Upper lobe of left lung (tissue), 6 donors: ENCODE measurements at regions not wholly inside any gene's neighbourhood (a gene's known extent, or its start where the extent isn't known, plus 50 kb on each side); places are given as distances from the start of the nearest gene placed in this dataset.
"Not testable (repeated sequence)": the region's sequence is repeated elsewhere in the genome, so short reads cannot be mapped to it uniquely, and the experiment has no call there.

Experiments used
- ATAC-seq, 2 donors: fragments of 200-7000 bp; cut with Tn5 transposase; one replicate each; pipeline ENCODE4 v1.9.1; 2022; ENCODE audit warnings: mild to moderate bottlenecking in 2 of 2, moderate library complexity in 2 of 2; ENCODE audit not compliant: low FRiP score in 2 of 2
- DNase-seq, 2 donors: peaks; one replicate each; pipeline ENCODE4 v3.0.0-alpha.2; 2019 to 2020
- H3K27ac ChIP-seq, 4 donors: fragments of 200-600 bp; sonication (generic); one replicate each; pipeline ENCODE4 v1.5.1; 2016 to 2019
- H3K27me3 ChIP-seq, 4 donors: fragments of 200-600 bp; sonication (generic); one replicate each; pipeline ENCODE4 v1.5.1; 2017 to 2019
- H3K36me3 ChIP-seq, 4 donors: fragments of 200-600 bp; sonication (generic); one replicate each; pipeline ENCODE4 v1.5.1; 2016 to 2019
- H3K4me1 ChIP-seq, 4 donors: fragments of 200-600 bp; sonication (generic); one replicate each; pipeline ENCODE4 v1.5.1; 2018 to 2019
- H3K4me3 ChIP-seq, 4 donors: fragments of 200-600 bp; sonication (generic); one replicate each; pipeline ENCODE4 v1.5.1; 2017 to 2019; ENCODE audit warnings: mild to moderate bottlenecking in 2 of 4, moderate library complexity in 1 of 4
- H3K9me3 ChIP-seq, 4 donors: fragments of 200-600 bp; sonication (generic); one replicate each; pipeline ENCODE4 v1.5.1; 2018 to 2019
- EP300 ChIP-seq, 4 donors: sonication (generic); formaldehyde crosslinking; IDR thresholded peaks; one replicate each; pipeline ENCODE4 v1.5.1; 2017; ENCODE audit warnings: antibody characterized with exemption in 4 of 4, control low read depth in 2 of 4
- POLR2A ChIP-seq, 4 donors: fragments of 450-650 bp; IDR thresholded peaks; one replicate each; pipeline ENCODE4 v1.5.1; 2016 to 2017; ENCODE audit warnings: antibody characterized with exemption in 4 of 4, mild to moderate bottlenecking in 2 of 4
- POLR2AphosphoS5 ChIP-seq, 2 donors: sonication (generic); formaldehyde crosslinking; IDR thresholded peaks; one replicate each; pipeline ENCODE4 v1.5.1; 2017; ENCODE audit warnings: antibody characterized with exemption in 2 of 2
- WGBS, 2 donors: methylation state at CpG; one replicate each; pipeline ENCODE4 v1.1.5; 2017 to 2018; 5-methylcytosine and 5-hydroxymethylcytosine counted together
- TF ChIP-seq, protein P1 (sequence below), 6 experiments: fragments of 450-650 bp in 4 of 6; fragments of 200-600 bp in 2 of 6; sonication (generic) in 2 of 6; IDR thresholded peaks; one replicate each; pipeline ENCODE4 v1.5.1; 2016 to 2019; ENCODE audit warnings: antibody characterized with exemption in 6 of 6
- donor health status: DM: no; HTN: no; CAD: no; lungs with moderate emphysema.
- donor health status: DM: no; HTN: yes; CAD: no; lungs with severe emphysema.

DNA sequence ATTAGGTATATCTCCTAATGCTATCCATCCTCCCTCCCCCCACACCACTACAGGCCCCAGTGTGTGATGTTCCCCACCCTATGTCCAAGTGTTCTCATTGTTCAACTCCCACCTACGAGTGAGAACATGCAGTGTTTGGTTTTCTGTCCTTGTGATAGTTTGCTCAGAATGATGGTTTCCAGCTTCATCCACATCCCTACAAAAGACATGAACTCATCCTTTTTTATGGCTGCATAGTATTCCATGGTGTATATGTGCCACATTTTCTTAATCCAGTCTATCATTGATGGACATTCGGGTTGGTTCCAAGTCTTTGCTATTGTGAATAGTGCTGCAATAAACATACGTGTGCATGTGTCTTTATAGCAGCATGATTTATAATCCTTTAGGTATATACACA lies 53.8 kb upstream of the HIVEP2 start:
- 98 to 100% methylated on average over 3 of the region's 3 CpGs for WGBS, 2 donors
- H3K36me3 ChIP-seq, H3K27me3 ChIP-seq, DNase-seq, ATAC-seq, H3K9me3 ChIP-seq, H3K4me1 ChIP-seq, H3K27ac ChIP-seq, H3K4me3 ChIP-seq: not testable (repeated sequence)

DNA sequence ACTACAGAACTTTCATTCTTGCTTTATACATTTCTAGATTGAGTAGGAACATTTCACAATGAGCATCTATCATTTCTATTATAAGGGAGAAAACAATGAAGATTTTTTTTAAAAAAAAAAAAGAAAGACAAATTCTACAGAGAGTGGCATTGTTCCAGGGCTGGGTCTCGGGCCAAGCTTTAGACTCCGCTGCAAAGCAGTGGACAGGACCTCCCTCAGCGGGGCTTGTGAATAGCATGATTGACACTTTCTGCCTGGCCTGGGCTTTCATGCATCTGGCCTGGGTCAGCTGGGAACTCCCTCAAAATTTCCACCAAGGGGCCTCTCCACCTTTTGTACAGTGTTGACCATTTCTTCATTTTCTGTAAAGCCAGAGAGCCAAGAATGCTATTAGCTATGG lies 55.8 kb upstream of the HIVEP2 start:
- no peak for DNase-seq
- no peak for ATAC-seq

DNA sequence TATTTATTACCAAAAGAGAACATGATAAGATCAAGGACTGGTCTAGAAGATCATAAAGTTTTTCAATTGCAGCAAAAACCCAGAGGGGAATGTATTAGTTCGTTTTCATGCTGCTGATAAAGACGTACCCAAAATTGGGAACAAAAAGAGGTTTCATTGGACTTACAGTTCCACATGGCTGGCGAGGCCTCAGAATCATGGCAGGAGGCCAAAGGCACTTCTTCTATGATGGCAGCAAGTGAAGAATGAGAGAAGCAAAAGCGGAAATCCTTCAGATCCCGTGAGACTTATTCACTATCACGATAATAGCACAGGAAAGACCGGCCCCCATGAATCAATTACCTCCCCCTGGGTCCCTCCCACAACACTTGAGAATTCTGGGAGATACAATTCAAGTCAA lies 57.7 kb upstream of the HIVEP2 start:
- Histone ChIP-seq H3K4me3 (no peak overlapping the region), H3K27ac (no peak overlapping the region), H3K36me3 (no peaks in the 10 kb centered on the region), H3K9me3 (peaks cover 0 to 6% (median 0%) of the 10 kb centered on the region in 4 donors), H3K27me3 (no peaks in the 10 kb centered on the region), H3K4me1 (no peaks in the 10 kb centered on the region)
- no peak for TF ChIP-seq POLR2AphosphoS5 (IDR thresholded peaks at IDR 0.05)
- ATAC-seq (no peak), DNase-seq (no peak)
- WGBS, 2 donors: 84 to 86% methylated on average over 7 of the region's 7 CpGs

More for the DNA sequence above, 55.8 kb upstream of the HIVEP2 start:
- Histone ChIP-seq H3K4me3 (no peak overlapping the region), H3K27me3 (no peaks in the 10 kb centered on the region), H3K9me3 (peaks cover 0 to 6% (median 0%) of the 10 kb centered on the region in 4 donors), H3K36me3 (no peaks in the 10 kb centered on the region), H3K27ac (no peak overlapping the region), H3K4me1 (no peaks in the 10 kb centered on the region)
- TF ChIP-seq POLR2A (IDR thresholded peaks at IDR 0.05) (no peak), EP300 (IDR thresholded peaks at IDR 0.05) (no peak), POLR2AphosphoS5 (IDR thresholded peaks at IDR 0.05) (no peak)
- TF ChIP-seq, protein P1, sequence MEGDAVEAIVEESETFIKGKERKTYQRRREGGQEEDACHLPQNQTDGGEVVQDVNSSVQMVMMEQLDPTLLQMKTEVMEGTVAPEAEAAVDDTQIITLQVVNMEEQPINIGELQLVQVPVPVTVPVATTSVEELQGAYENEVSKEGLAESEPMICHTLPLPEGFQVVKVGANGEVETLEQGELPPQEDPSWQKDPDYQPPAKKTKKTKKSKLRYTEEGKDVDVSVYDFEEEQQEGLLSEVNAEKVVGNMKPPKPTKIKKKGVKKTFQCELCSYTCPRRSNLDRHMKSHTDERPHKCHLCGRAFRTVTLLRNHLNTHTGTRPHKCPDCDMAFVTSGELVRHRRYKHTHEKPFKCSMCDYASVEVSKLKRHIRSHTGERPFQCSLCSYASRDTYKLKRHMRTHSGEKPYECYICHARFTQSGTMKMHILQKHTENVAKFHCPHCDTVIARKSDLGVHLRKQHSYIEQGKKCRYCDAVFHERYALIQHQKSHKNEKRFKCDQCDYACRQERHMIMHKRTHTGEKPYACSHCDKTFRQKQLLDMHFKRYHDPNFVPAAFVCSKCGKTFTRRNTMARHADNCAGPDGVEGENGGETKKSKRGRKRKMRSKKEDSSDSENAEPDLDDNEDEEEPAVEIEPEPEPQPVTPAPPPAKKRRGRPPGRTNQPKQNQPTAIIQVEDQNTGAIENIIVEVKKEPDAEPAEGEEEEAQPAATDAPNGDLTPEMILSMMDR (IDR thresholded peaks at IDR 0.05): no peak
- 57 to 77% methylated on average over 3 of the region's 3 CpGs for WGBS, 2 donors

DNA sequence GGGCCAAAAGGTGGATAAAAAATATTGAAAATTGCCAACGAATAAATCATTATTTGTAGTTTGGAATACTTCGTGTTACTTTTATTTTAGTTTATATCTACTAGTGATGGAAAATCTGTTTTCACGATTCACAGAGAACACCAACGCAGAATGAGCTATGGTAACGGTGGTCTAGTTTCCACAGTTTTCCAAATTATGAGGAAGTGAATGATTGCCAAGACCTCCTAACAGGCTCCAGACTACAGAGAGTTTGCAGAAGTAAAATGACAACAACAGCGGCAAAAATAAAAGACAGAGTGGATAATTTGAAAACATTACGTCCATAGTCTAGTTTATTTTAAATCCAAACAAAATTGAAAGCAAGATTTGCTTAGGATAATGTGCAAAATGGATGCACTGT lies 57.0 kb upstream of the AIG1 start:
- Histone ChIP-seq H3K4me3 (no peak overlapping the region), H3K9me3 (peaks cover 0 to 6% (median 0%) of the 10 kb centered on the region in 4 donors), H3K4me1 (no peaks in the 10 kb centered on the region), H3K27ac (no peak overlapping the region), H3K27me3 (no peaks in the 10 kb centered on the region), H3K36me3 (no peaks in the 10 kb centered on the region)
- no peak for TF ChIP-seq EP300 (IDR thresholded peaks at IDR 0.05)
- TF ChIP-seq, protein P1 (IDR thresholded peaks at IDR 0.05): no peak
- TF ChIP-seq POLR2A (IDR thresholded peaks at IDR 0.05): no peak
- 79 to 86% methylated on average over 7 of the region's 7 CpGs for WGBS, 2 donors
- no peak for DNase-seq
- no peak for ATAC-seq

DNA sequence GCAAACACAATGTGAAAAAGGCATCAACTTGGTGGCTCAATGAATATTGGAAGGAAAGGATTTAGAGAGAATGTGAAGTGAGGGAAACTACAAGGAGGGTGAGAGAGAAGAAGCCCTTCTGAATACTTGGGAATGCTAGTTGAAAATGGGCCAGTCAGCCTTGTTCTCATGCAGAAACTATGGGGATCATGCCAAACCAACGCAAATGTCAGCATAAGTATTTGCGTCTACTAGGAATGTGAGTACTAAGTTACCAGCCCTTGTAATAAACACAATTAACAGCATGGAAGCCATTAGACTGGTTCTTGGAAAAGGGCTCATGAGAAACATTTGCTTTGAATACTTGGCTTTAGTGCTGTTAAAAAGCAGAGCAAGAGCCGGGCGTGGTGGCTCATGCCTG lies 54.9 kb upstream of the AIG1 start:
- ATAC-seq (no peak), DNase-seq (no peak)
- TF ChIP-seq POLR2AphosphoS5 (IDR thresholded peaks at IDR 0.05) (no peak), POLR2A (IDR thresholded peaks at IDR 0.05) (no peak), EP300 (IDR thresholded peaks at IDR 0.05) (no peak)
- TF ChIP-seq, protein P1 (IDR thresholded peaks at IDR 0.05): no peak
- H3K27me3 ChIP-seq: no peaks in the 10 kb centered on the region
- no peaks in the 10 kb centered on the region for H3K4me1 ChIP-seq
- H3K36me3 ChIP-seq: no peaks in the 10 kb centered on the region
- no peak overlapping the region for H3K4me3 ChIP-seq
- no peaks in the 10 kb centered on the region for H3K9me3 ChIP-seq
- H3K27ac ChIP-seq: no peak overlapping the region
- 70 to 84% methylated on average over 4 of the region's 4 CpGs for WGBS, 2 donors

DNA sequence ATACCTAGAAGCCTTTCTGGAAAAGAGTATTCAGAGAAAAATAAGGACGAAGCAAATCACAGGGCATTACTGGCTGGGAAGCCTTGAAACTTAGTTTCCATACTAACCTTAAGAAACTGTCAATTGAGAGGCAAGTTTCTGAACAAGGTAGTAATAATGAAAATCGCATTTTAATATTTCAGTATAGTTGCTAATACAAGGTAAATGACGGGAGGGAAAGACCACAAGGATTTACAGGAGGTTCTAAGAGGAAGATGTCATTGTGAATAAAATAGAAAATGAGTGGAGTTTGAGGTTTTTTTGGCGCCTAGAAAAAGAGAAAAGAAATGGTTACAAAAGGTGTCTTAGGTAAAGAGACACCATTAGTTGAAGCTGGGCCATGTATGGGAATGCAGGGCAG lies 53.9 kb upstream of the AIG1 start:
- H3K4me1 ChIP-seq: no peaks in the 10 kb centered on the region
- H3K9me3 ChIP-seq: no peaks in the 10 kb centered on the region
- TF ChIP-seq EP300 (IDR thresholded peaks at IDR 0.05) (no peak), POLR2A (IDR thresholded peaks at IDR 0.05) (no peak), POLR2AphosphoS5 (IDR thresholded peaks at IDR 0.05) (no peak)
- TF ChIP-seq, protein P1 (IDR thresholded peaks at IDR 0.05): no peak
- no peaks in the 10 kb centered on the region for H3K36me3 ChIP-seq
- DNase-seq (no peak), ATAC-seq (no peak)
- WGBS, 2 donors: 77 to 80% methylated on average over 4 of the region's 4 CpGs
- H3K27me3 ChIP-seq: no peaks in the 10 kb centered on the region
- H3K27ac ChIP-seq: no peak overlapping the region
- H3K4me3 ChIP-seq: no peak overlapping the region
